CD4-positive, alpha-beta T cell (primary cell): ENCODE measurements at regions not wholly inside any gene's neighbourhood (a gene's known extent, or its start where the extent isn't known, plus 50 kb on each side); places are given as distances from the start of the nearest gene placed in this dataset.
"Not testable (repeated sequence)": the region's sequence is repeated elsewhere in the genome, so short reads cannot be mapped to it uniquely, and the experiment has no call there.

Experiments
- ATAC-seq: fragments of 200-7000 bp; cut with Tn5 transposase; one replicate; pipeline ENCODE4 v1.10.0; 2022; ENCODE audit warnings: mild to moderate bottlenecking; ENCODE audit not compliant: poor library complexity
- CTCF ChIA-PET: fragments of 350-600 bp; sonication (Branson Sonifier 250); formaldehyde crosslinking; loops from one replicate; lab custom pipeline; 2021; ENCODE audit warnings: antibody characterized with exemption, inconsistent platforms; lab: Charles Lee
- POLR2A ChIA-PET: fragments of 350-600 bp; sonication (Branson Sonifier 250); formaldehyde crosslinking; loops from one replicate; lab custom pipeline; 2021; ENCODE audit warnings: antibody characterized with exemption, inconsistent platforms; lab: Charles Lee
- DNase-seq, 14 experiments: peaks; one replicate each; pipeline ENCODE4 v3.0.0-alpha.2; 2013 to 2020; ENCODE audit warnings: mixed read lengths in 2 of 14
- H3K27ac ChIP-seq, 2 donors: one replicate each; pipeline versions ENCODE4 v1.5.1 to v1.7.0; 2013; ENCODE audit warnings: low read length in 2 of 2, low read depth in 1 of 2, mild to moderate bottlenecking in 1 of 2
- H3K27me3 ChIP-seq, 2 experiments: 1 replicate in 1 of 2; 2 replicates in 1 of 2; pipeline versions ENCODE4 v1.6.1 to v1.7.0; 2013; ENCODE audit warnings: low read length in 2 of 2, control low read depth in 1 of 2, mild to moderate bottlenecking in 1 of 2, moderate library complexity in 1 of 2; ENCODE audit not compliant: insufficient read depth in 2 of 2, control insufficient read depth in 1 of 2
- H3K36me3 ChIP-seq: one replicate; pipeline ENCODE4 v1.6.1; 2013; ENCODE audit warnings: low read length, control low read depth; ENCODE audit not compliant: insufficient read depth
- H3K4me1 ChIP-seq: one replicate; pipeline ENCODE4 v1.6.1; 2013; ENCODE audit warnings: low read length, control low read depth; ENCODE audit not compliant: insufficient read depth
- H3K4me3 ChIP-seq: one replicate; pipeline ENCODE4 v1.5.1; 2013; ENCODE audit warnings: mild to moderate bottlenecking, low read length, moderate library complexity
- H3K9me3 ChIP-seq, 2 experiments: 1 replicate in 1 of 2; 2 replicates in 1 of 2; pipeline versions ENCODE4 v1.6.1 to v1.7.0; 2013; ENCODE audit warnings: low read length in 2 of 2, mild to moderate bottlenecking in 2 of 2, control low read depth in 1 of 2, moderate library complexity in 1 of 2; ENCODE audit not compliant: control insufficient read depth in 1 of 2, insufficient read depth in 1 of 2
- H3K27ac Mint-ChIP-seq: one replicate; pipeline ENCODE4 v1.8.0; 2020; ENCODE audit warnings: mixed read lengths
- H3K27me3 Mint-ChIP-seq: one replicate; pipeline ENCODE4 v1.8.0; 2021; ENCODE audit warnings: mixed read lengths
- H3K36me3 Mint-ChIP-seq: one replicate; pipeline ENCODE4 v1.8.0; 2021; ENCODE audit warnings: low read depth, mixed read lengths
- H3K4me1 Mint-ChIP-seq: one replicate; pipeline ENCODE4 v1.8.0; 2021; ENCODE audit warnings: low read depth, mixed read lengths
- H3K4me3 Mint-ChIP-seq: one replicate; pipeline ENCODE4 v1.8.0; 2020; ENCODE audit warnings: mild to moderate bottlenecking, mixed read lengths
- H3K9me3 Mint-ChIP-seq: one replicate; pipeline ENCODE4 v1.8.0; 2020; ENCODE audit warnings: mixed read lengths
- intact Hi-C, 2 experiments: fragments of 100-400 bp; cut with DNase I in 1 of 2; cut with micrococcal nuclease in 1 of 2; formaldehyde crosslinking; loops; one replicate each; pipeline versions ENCODE4 v1.15.1 to v1.9.0; 2023 to 2025; cut with DNase I, micrococcal nuclease
- TF ChIP-seq, protein P1 (sequence below): fragments of 200-600 bp; IDR thresholded peaks from one replicate; pipeline ENCODE4 v1.8.0; 2022; ENCODE audit warnings: antibody characterized with exemption, mild to moderate bottlenecking

DNA sequence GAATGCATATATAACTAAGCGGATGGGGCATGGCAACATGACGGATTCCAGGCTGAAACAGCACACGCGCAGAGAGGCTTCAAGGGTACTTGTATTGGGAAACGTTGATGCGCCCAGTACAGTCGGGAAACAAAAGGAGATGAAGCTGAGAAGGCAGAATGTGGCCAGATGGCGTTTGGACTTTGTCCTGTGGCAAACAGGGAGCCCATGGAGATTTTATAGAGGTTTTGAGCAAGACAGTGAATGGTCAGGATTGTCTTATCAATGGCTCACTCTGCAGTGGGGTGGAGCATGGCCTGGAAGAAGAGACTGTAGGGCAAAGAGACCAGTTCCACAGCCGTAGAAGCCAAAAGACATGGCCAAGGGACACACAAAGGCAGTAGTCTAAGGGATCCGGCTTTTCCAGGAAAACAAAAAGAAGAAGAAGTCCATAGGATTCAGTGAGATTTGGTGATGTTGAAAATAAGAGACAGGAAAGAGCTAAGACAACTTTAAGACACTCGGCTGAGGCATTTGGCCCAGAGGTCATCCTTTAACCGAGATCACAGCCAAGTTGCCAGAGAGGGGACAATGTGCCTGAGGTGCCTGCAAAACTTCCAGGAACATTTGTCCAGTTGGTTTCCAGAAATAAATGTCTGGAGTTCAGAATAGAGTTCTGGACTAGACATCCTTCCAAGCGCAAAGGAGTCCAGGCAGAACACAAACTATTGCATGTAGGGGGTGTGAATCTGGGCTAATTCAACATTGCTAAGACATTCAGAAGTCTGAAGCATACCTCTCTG is 123.0 kb upstream of the RREB1 start:
- Histone ChIP-seq H3K36me3 (no peaks in the 10 kb centered on the region), H3K4me3 (no peak overlapping the region), H3K27ac (no peak overlapping the region), H3K9me3 (no peaks in the 10 kb centered on the region), H3K4me1 (no peaks in the 10 kb centered on the region), H3K27me3 (no peaks in the 10 kb centered on the region)
- intact Hi-C loops, result no loop called here
- no peaks in the 10 kb centered on the region for H3K4me1 Mint-ChIP-seq
- H3K4me3 Mint-ChIP-seq, result no peak overlapping the region
- TF ChIP-seq, protein P1, sequence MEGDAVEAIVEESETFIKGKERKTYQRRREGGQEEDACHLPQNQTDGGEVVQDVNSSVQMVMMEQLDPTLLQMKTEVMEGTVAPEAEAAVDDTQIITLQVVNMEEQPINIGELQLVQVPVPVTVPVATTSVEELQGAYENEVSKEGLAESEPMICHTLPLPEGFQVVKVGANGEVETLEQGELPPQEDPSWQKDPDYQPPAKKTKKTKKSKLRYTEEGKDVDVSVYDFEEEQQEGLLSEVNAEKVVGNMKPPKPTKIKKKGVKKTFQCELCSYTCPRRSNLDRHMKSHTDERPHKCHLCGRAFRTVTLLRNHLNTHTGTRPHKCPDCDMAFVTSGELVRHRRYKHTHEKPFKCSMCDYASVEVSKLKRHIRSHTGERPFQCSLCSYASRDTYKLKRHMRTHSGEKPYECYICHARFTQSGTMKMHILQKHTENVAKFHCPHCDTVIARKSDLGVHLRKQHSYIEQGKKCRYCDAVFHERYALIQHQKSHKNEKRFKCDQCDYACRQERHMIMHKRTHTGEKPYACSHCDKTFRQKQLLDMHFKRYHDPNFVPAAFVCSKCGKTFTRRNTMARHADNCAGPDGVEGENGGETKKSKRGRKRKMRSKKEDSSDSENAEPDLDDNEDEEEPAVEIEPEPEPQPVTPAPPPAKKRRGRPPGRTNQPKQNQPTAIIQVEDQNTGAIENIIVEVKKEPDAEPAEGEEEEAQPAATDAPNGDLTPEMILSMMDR, result no peak
- ChIA-PET CTCF (no interaction called here), POLR2A (no interaction called here)
- H3K27me3 Mint-ChIP-seq, result no peaks in the 10 kb centered on the region
- no peaks in the 10 kb centered on the region for H3K36me3 Mint-ChIP-seq
- DNase-seq, result no peak
- ATAC-seq, result no peak
- H3K9me3 Mint-ChIP-seq, result no peaks in the 10 kb centered on the region
- H3K27ac Mint-ChIP-seq, result no peak overlapping the region

- intact Hi-C loops, result no loop called here
These were observed 121.4 kb upstream of the RREB1 start for GRCh38 chr6:6986344-6986743.

DNA sequence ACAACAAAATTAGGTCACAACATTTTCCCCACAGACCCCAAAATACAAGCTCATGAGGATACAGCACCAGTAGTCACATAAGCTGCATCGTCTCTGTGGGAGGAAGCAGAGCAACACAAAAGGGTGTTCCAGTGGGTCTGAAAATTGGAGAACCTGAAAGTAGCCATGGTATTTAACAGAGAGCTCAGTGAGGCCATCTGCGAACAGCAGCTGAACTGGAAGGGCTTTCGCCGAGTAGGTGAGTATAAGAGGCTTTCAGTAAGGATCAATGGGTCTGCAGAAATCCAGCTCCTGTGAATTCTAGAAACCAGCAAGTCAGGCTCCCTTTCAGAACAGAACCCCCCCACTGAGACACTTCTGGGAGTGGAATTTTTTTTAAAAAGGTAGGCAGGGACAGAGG is 120.0 kb upstream of the RREB1 start:
- no peaks in the 10 kb centered on the region for H3K36me3 Mint-ChIP-seq
- no peak overlapping the region for H3K4me3 ChIP-seq
- H3K9me3 Mint-ChIP-seq, result no peaks in the 10 kb centered on the region
- H3K4me1 ChIP-seq, result no peaks in the 10 kb centered on the region
- no peak overlapping the region for H3K4me3 Mint-ChIP-seq
- H3K27ac Mint-ChIP-seq, result no peak overlapping the region
- DNase-seq (no peak), ATAC-seq (no peak)
- H3K27me3 Mint-ChIP-seq, result no peaks in the 10 kb centered on the region
- intact Hi-C loops, result no loop called here
- TF ChIP-seq, protein P1, result no peak
- H3K27ac ChIP-seq, result no peak overlapping the region
- no peaks in the 10 kb centered on the region for H3K9me3 ChIP-seq
- no peaks in the 10 kb centered on the region for H3K27me3 ChIP-seq
- H3K4me1 Mint-ChIP-seq, result no peaks in the 10 kb centered on the region
- ChIA-PET POLR2A (no interaction called here), CTCF (interaction anchor here (0.7 kb wide), 1 partner anchor 79 kb away, joined by 3 read pairs; no protein-coding TSS in a partner anchor)
- H3K36me3 ChIP-seq, result no peaks in the 10 kb centered on the region

More at GRCh38 chr6:6986344-6986743, 121.4 kb upstream of the RREB1 start:
- Histone ChIP-seq H3K36me3 (no peaks in the 10 kb centered on the region), H3K9me3 (no peaks in the 10 kb centered on the region), H3K27me3 (no peaks in the 10 kb centered on the region), H3K4me1 (no peaks in the 10 kb centered on the region), H3K27ac (no peak overlapping the region), H3K4me3 (no peak overlapping the region)
- Mint-ChIP-seq H3K36me3 (no peaks in the 10 kb centered on the region), H3K4me3 (no peak overlapping the region), H3K4me1 (no peaks in the 10 kb centered on the region), H3K9me3 (no peaks in the 10 kb centered on the region), H3K27ac (no peak overlapping the region), H3K27me3 (no peaks in the 10 kb centered on the region)
- no peak for ATAC-seq
- TF ChIP-seq, protein P1, result no peak
- no peak for DNase-seq
- CTCF ChIA-PET, result no interaction called here
- POLR2A ChIA-PET, result no interaction called here

DNA sequence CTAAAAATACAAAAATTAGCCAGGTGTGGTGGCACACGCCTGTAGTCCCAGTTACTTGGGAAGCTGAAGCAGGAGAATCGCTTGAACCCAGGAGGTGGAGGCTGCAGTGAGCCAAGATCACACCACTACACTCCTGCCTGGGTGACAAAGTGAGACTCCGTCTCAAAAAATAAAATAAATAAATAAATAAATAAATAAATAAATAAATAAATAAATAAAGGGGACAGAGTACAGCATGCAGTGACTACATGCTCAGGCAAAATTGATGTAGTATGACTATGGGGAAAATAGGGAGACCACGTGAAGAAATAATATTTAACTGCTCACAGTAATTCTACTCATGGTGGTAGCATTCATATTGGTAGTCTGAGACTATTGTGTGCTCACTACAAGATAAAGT is 117.7 kb upstream of the RREB1 start:
- CTCF ChIA-PET, H3K4me3 ChIP-seq, H3K4me3 Mint-ChIP-seq, H3K4me1 ChIP-seq, H3K27ac Mint-ChIP-seq, DNase-seq, H3K9me3 ChIP-seq, H3K9me3 Mint-ChIP-seq, H3K36me3 ChIP-seq, ATAC-seq, H3K27ac ChIP-seq, intact Hi-C loops, H3K4me1 Mint-ChIP-seq, H3K27me3 Mint-ChIP-seq, H3K27me3 ChIP-seq, POLR2A ChIA-PET, H3K36me3 Mint-ChIP-seq: not testable (repeated sequence)
